22Rv1 (cell line): ENCODE measurements at regions not wholly inside any gene's neighbourhood (a gene's known extent, or its start where the extent isn't known, plus 50 kb on each side); places are given as distances from the start of the nearest gene placed in this dataset.

Source experiments
- CTCF ChIP-seq: fragments of 450-650 bp; IDR thresholded peaks from 2 replicates; pipeline ENCODE4 v1.5.1; 2017; ENCODE audit warnings: mild to moderate bottlenecking
- ZFX ChIP-seq: fragments of 450-650 bp; IDR thresholded peaks from 2 replicates; pipeline ENCODE4 v1.6.1; 2017; ENCODE audit warnings: antibody characterized with exemption, borderline replicate concordance

GRCh38 chr20:19940988-19941460 is 76.1 kb upstream of the NAA20 start:
- TF ChIP-seq CTCF: no peak
- TF ChIP-seq ZFX: no peak
